Tibial nerve (tissue), 4 donors: ENCODE measurements at regions not wholly inside any gene's neighbourhood (a gene's known extent, or its start where the extent isn't known, plus 50 kb on each side); places are given as distances from the start of the nearest gene placed in this dataset.
A peak's percentile ranks its signal among the peaks of the same experiment; 100 is the strongest.

Source experiments
- DNase-seq, 2 donors: peaks; one replicate each; pipeline ENCODE4 v3.0.0-alpha.2; 2019; ENCODE audit warnings: low spot score in 2 of 2
- H3K27ac ChIP-seq, 4 donors: fragments of 200-600 bp; sonication (generic) in 3 of 4; one replicate each; pipeline ENCODE4 v1.5.1; 2017 to 2019; ENCODE audit warnings: mild to moderate bottlenecking in 1 of 4
- H3K27me3 ChIP-seq, 2 donors: fragments of 200-600 bp; sonication (generic) in 1 of 2; one replicate each; pipeline versions ENCODE4 v1.5.1 to v1.6.0; 2017 to 2019
- H3K36me3 ChIP-seq, 3 donors: fragments of 200-600 bp; sonication (generic); one replicate each; pipeline ENCODE4 v1.5.1; 2018 to 2019
- H3K4me1 ChIP-seq, 4 donors: fragments of 200-600 bp; sonication (generic) in 3 of 4; one replicate each; pipeline ENCODE4 v1.5.1; 2017 to 2019
- H3K4me3 ChIP-seq, 4 donors: fragments of 200-600 bp; sonication (generic) in 3 of 4; one replicate each; pipeline ENCODE4 v1.5.1; 2017 to 2019; ENCODE audit warnings: mild to moderate bottlenecking in 1 of 4, moderate library complexity in 1 of 4
- H3K9me3 ChIP-seq, 4 donors: fragments of 200-600 bp; sonication (generic) in 3 of 4; one replicate each; pipeline ENCODE4 v1.5.1; 2017 to 2019
- EP300 ChIP-seq, 2 donors: sonication (generic); formaldehyde crosslinking; IDR thresholded peaks; one replicate each; pipeline ENCODE4 v1.6.1; 2017; ENCODE audit warnings: antibody characterized with exemption in 2 of 2, mild to moderate bottlenecking in 1 of 2
- POLR2A ChIP-seq, 2 donors: fragments of 450-650 bp; IDR thresholded peaks; one replicate each; pipeline ENCODE4 v1.6.1; 2017; ENCODE audit warnings: antibody characterized with exemption in 2 of 2, mild to moderate bottlenecking in 2 of 2, moderate library complexity in 2 of 2
- WGBS, 2 donors: methylation state at CpG; one replicate each; pipeline ENCODE4 v1.1.5; 2018; 5-methylcytosine and 5-hydroxymethylcytosine counted together
- TF ChIP-seq, protein P1 (sequence below), 5 experiments: fragments of 200-600 bp in 3 of 5; fragments of 450-650 bp in 2 of 5; sonication (generic) in 3 of 5; IDR thresholded peaks; one replicate each; pipeline ENCODE4 v1.5.1; 2016 to 2019; ENCODE audit warnings: antibody characterized with exemption in 5 of 5, mild to moderate bottlenecking in 3 of 5, moderate library complexity in 2 of 5

DNA sequence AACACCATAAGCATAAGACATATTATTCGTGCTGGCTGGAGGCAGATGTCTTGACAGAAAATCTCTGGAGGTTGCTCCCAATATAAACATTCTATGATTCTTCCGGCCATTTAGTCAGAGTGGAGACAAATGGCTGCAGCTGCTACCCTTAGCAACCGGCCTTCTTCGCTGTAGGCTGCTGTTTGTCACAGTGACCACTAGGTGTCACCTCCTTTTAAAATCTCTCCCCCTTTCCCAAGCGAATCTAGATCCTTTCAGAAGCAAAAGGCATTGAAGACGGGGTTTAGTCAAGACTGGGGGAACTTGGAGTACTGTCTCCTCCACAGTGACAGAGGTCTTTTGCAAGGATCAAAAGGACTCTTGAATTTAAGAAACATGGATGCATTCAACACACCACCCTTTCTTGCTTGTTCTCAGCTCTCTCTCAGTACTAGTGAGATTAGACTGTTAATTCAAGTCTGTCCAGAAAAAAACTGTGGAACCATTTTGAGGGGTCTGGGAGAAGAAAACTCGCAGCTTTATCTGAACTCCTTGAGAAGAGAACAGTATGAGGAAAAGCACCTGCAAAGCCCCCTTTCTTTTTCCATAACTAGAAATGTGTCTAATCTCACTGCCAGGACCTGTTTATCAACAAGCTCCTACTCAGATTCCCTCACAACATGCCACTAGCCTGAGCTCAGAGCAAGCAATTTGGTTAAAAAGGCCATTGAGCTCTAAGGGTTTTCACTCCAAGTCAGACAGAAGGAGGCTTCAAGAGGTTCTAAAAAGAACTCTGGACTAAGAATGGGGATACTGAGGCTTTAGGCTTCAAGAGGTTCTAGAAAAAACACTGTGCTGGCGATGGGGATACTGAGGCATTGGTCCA, 408.3 kb upstream of the PLXNA2 start:
- no peaks in the 10 kb centered on the region for H3K27me3 ChIP-seq
- 18 to 22% methylated on average over 8 of the region's 8 CpGs for WGBS, 2 donors
- peaks cover 0 to 6% (median 0%) of the 10 kb centered on the region in 4 donors for H3K4me1 ChIP-seq
- peak in 1 of 2 donors; percentile 10 for DNase-seq
- no peaks in the 10 kb centered on the region for H3K9me3 ChIP-seq
- no peaks in the 10 kb centered on the region for H3K36me3 ChIP-seq
- H3K27ac ChIP-seq: peak overlapping the region in 1 of 4 donors; percentile 5
- TF ChIP-seq EP300 (IDR thresholded peaks at IDR 0.05): no peak
- no peak for TF ChIP-seq POLR2A (IDR thresholded peaks at IDR 0.05)
- TF ChIP-seq, protein P1, sequence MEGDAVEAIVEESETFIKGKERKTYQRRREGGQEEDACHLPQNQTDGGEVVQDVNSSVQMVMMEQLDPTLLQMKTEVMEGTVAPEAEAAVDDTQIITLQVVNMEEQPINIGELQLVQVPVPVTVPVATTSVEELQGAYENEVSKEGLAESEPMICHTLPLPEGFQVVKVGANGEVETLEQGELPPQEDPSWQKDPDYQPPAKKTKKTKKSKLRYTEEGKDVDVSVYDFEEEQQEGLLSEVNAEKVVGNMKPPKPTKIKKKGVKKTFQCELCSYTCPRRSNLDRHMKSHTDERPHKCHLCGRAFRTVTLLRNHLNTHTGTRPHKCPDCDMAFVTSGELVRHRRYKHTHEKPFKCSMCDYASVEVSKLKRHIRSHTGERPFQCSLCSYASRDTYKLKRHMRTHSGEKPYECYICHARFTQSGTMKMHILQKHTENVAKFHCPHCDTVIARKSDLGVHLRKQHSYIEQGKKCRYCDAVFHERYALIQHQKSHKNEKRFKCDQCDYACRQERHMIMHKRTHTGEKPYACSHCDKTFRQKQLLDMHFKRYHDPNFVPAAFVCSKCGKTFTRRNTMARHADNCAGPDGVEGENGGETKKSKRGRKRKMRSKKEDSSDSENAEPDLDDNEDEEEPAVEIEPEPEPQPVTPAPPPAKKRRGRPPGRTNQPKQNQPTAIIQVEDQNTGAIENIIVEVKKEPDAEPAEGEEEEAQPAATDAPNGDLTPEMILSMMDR (IDR thresholded peaks at IDR 0.05): peak; percentile 66 to 81 (median 79)
- no peak overlapping the region for H3K4me3 ChIP-seq

DNA sequence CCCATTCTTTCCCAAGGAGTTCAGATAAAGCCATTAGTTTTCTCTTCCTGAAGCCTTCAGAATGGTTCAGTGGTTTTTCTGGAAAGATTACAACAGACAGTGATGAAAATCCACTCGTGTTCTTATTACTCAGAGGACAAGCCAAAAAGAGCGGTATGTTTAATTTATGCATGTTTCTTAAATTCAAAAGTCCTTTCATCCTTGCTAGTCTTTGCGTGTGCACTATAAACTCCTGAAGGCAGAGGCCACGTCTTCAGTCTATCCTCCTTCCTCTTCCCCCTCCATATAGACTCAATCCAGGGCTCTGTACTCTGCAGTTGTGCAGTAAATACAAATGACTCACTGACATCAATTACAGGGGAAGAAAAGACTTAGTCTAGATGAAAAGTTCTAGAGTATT, 409.2 kb upstream of the PLXNA2 start:
- WGBS, 2 donors: 50 to 53% methylated on average over 4 of the region's 4 CpGs
- no peak overlapping the region for H3K4me3 ChIP-seq
- H3K36me3 ChIP-seq: no peaks in the 10 kb centered on the region
- no peaks in the 10 kb centered on the region for H3K9me3 ChIP-seq
- H3K27ac ChIP-seq: no peak overlapping the region
- no peak for DNase-seq
- H3K4me1 ChIP-seq: peaks cover 0 to 6% (median 0%) of the 10 kb centered on the region in 4 donors
- TF ChIP-seq EP300 (IDR thresholded peaks at IDR 0.05): no peak
- TF ChIP-seq, protein P1 (IDR thresholded peaks at IDR 0.05): no peak
- no peak for TF ChIP-seq POLR2A (IDR thresholded peaks at IDR 0.05)
- H3K27me3 ChIP-seq: no peaks in the 10 kb centered on the region

DNA sequence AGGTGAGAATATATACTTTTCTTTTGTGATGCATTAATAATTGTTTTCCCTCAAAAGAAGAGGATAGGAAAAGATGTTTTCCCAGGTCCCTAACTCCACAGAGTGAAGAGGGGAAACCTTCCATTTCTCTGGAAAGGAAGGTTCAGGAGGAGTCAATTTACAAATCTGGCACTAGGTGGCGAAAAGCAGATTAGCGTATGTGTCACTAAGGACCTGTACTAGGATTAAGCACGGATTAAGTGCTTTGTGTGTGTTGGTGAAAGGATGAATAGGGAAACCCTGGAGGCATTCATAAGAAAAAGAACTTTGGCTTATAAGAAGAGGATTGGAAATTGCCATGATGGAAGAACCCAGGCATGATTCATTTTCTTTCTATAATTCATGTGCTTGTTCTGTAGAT, 410.1 kb upstream of the PLXNA2 start:
- 71 to 77% methylated on average over 3 of the region's 3 CpGs for WGBS, 2 donors

DNA sequence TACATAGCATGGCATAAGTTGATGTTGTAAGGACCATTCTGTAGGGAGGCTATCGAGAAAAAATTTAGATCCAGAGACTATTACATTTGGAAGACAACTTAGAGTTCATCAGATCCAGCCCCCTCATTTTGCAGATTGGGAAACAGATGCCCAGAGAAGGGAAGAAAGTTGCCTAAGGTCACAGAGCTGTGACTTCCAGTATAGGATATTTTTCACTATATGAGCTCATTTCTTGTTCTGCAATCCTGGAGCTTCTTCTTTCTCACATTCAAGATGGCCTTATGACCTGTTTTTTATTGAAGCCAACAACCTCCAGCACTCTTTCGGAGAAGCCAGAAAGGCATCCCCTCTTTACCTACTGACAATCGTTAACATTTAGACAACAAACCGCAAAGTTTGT, 421.8 kb upstream of the PLXNA2 start:
- WGBS, 2 donors: 88 to 90% methylated on average over 4 of the region's 4 CpGs
- Histone ChIP-seq H3K4me1 (no peaks in the 10 kb centered on the region), H3K27me3 (no peaks in the 10 kb centered on the region), H3K36me3 (no peaks in the 10 kb centered on the region), H3K9me3 (no peaks in the 10 kb centered on the region), H3K4me3 (no peak overlapping the region), H3K27ac (no peak overlapping the region)
- TF ChIP-seq EP300 (IDR thresholded peaks at IDR 0.05) (no peak), POLR2A (IDR thresholded peaks at IDR 0.05) (no peak)
- TF ChIP-seq, protein P1 (IDR thresholded peaks at IDR 0.05): no peak
- no peak for DNase-seq

More for the DNA sequence above, 410.1 kb upstream of the PLXNA2 start:
- Histone ChIP-seq H3K27me3 (no peaks in the 10 kb centered on the region), H3K4me3 (no peak overlapping the region), H3K4me1 (peaks cover 0 to 6% (median 0%) of the 10 kb centered on the region in 4 donors), H3K9me3 (no peaks in the 10 kb centered on the region), H3K36me3 (no peaks in the 10 kb centered on the region), H3K27ac (no peak overlapping the region)
- TF ChIP-seq, protein P1 (IDR thresholded peaks at IDR 0.05): peak in 1 of 5 experiments; percentile 4
- TF ChIP-seq POLR2A (IDR thresholded peaks at IDR 0.05) (no peak), EP300 (IDR thresholded peaks at IDR 0.05) (no peak)
- DNase-seq: no peak

DNA sequence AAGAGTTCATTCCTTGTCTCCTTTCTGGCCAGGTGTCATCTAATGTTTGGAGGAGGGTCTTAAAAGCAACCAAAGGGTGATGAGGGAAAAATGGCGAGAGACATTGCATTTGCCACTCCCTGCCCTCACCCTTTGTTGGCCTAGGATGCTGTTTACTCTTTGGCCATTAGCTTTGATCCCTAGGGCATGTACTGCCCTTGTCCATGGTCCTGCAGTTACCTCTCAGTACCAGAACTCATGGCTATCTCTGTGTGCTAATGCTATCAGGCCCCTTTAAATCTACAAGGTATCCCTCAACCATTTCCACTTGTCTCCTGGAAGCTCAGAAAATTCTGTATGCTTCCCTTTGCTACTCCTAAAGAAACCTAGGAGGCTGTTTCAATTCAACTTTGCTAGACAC, 424.8 kb upstream of the PLXNA2 start:
- H3K9me3 ChIP-seq: no peaks in the 10 kb centered on the region
- H3K27me3 ChIP-seq: no peaks in the 10 kb centered on the region
- H3K36me3 ChIP-seq: no peaks in the 10 kb centered on the region
- no peaks in the 10 kb centered on the region for H3K4me1 ChIP-seq
- no peak overlapping the region for H3K4me3 ChIP-seq
- no peak overlapping the region for H3K27ac ChIP-seq
- WGBS, 2 donors: 29 to 32% methylated on average over 1 of the region's 1 CpG
- TF ChIP-seq POLR2A (IDR thresholded peaks at IDR 0.05) (no peak), EP300 (IDR thresholded peaks at IDR 0.05) (no peak)
- TF ChIP-seq, protein P1 (IDR thresholded peaks at IDR 0.05): no peak
- no peak for DNase-seq
